HG03060 (cell line): ENCODE measurements at regions not wholly inside any gene's neighbourhood (a gene's known extent, or its start where the extent isn't known, plus 50 kb on each side); places are given as distances from the start of the nearest gene placed in this dataset.

ENCODE experiments used
- ATAC-seq: cut with Tn5 transposase; IDR thresholded peaks from one replicate; pipeline ENCODE4 v1.9.1; 2021; ENCODE audit warnings: low read depth, moderate number of reproducible peaks; ENCODE audit not compliant: unreplicated experiment

DNA sequence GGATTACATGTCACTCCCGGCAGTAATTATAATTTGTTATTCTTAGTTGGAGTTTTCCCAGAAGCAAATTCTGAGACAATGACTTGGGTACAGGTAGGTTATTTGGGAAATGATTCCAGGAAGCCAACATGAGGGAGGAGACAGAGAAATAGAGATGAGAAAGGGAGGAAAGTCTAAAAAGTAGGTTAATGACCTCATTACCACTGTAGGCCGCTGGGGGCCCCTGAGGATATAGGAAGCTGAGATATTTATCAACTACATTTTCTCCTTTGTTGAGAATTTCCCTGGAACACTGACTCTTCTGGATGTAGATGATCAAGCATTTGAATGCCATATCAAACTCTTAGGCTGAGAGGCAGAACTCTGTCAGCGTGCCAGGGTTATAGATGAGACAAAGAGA is 284.3 kb downstream of the ICOS start:
- no peak for ATAC-seq

- no peak for ATAC-seq
Measured at GRCh38 chr2:204223046-204223445, 286.5 kb downstream of the ICOS start.

GRCh38 chr2:204223544-204223943 is 287.0 kb downstream of the ICOS start:
- no peak for ATAC-seq

DNA sequence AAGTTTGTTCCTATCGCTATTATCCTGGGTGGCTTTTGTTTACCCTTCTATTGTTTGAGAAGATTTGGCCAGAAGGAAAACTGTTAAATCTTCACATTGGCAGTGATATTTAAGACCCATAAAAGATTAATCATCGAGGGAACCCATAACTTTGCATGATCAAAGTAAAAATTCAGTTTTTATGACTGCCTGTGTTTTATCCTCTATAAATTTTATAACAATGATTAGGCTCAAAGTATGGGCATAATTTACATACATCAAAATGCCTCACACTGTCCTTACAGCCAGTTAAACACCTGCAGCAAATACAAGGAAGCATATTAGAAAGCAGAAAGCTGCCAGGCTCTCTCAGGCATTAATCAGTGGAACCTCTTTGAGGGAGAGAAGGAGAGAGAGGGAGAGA is 289.1 kb downstream of the ICOS start:
- ATAC-seq: no peak

GRCh38 chr2:204226305-204226880 is 289.8 kb downstream of the ICOS start:
- no peak for ATAC-seq

DNA sequence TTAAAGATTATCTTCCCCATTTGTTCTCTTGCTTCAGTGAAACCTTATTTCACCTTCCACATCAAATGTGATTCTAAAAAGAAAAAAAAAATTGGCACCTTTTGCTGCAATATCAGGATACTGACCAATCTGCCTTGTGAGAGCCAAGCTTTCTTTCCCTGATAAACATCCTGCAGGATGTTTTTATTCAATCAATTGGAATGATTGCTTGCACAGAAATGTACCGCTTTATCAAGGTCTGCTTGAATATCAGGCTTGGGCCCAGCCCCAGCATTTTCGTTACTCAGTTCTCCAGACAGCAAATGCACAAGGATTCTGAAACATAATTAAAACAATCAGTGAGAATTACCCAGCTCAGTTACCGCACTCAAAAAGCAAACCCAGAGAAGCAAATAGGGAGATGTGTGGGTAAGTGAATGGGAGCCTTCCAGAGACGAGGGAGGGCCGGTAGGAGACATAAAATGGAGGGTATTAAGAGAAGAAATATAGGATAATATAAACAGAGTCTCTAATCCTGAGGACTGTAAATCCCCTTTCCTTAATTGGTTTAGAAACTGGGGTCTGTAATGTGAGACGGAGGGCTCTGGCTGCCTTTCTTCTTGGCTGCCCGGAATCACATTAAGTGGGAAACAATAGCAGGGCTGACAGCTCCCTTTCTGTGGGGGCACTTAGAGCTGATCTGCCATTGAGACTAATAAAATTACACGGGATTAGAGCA is 291.8 kb downstream of the ICOS start:
- ATAC-seq: no peak

- ATAC-seq: no peak
Measured at GRCh38 chr2:204234248-204234647, 297.7 kb downstream of the ICOS start.

DNA sequence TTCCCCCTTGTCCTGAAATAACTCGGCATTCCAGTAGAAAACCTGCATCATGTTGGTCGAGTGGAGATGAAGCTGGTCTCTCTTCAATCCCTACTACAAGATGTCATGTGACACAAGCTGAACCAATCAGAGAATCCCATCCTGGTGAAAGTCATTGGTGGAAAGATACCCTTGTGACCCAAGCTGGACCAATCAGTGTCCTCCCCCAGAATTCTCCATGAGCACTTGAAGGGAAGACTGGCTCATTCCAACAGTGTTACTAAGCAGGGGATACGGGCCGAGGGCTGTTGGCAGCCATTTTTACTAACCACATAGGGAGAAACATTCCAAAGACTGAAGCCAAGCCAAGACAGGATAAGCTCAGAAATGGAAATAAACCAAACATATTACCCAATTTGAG is 298.3 kb downstream of the ICOS start:
- ATAC-seq: no peak

DNA sequence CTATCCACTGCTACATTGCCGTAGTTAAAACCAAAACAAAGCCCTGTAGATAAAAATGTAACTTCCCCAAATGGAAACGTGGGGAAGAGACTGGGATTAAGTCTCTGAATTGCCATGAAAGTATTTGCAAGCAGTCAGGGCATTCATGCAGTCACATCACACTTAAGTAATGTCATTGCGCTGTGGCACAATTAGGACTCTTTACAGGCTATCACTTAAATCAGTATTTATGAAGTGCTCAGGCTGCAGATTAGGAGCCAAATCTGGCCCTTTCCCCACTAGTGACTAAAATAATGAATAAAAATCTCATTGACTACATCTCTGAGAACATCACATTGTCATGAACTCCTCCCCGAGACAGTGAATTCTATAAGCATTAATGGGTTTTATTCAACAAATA is 300.9 kb downstream of the ICOS start:
- no peak for ATAC-seq

DNA sequence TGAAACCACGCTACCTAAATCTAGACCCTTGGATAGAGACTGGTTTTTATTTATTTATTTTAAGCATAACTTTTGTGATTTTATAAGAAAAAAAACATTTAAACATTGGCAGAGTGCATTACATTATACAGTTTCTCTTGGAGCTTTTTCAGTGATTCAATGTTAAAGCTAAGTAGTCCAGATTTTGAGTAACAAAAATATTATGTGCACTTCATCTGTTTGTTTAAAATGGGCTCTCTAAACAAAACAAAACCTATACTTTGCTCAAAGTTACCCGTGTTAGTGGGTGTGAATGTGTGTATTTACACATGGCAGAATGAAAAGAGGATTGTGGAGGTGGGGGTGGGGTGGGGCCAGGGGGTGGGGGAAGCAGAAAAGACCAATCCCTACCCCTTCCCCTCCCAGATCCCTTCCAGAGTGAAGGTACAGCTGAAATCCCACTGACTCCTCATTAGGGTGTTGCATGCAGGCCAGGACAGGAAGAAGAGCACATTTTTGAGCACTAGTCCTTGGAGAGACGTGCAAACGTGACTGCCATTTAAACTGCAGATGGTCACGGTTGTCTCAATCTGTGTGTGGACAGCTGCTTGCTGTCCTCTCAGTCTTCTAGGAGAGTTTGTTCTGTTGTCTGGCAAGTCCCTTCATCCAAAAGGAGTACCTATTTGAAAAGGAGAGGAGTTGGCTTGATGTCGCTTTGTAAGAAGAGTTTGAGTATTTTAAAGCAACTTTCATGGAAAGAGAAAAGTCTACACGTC is 303.0 kb downstream of the ICOS start:
- no peak for ATAC-seq

DNA sequence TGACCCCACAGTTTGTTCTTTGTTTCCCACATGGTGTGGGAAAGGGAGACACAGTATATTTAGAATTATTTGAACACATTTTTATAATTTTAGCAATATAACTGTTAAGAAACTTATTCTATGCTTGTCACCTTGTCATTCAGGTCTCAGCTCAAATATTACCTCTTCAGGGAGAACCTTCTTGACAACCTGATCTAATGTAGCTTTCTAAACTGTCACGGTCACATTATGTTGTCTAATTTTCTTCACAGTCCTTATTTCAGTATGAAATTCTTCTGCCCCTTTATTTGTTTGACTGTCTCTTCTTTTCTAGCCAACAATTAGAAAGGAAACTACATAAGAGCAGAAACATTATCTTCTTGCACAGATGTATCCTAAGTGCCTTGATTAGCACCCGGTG is 304.3 kb upstream of the PARD3B start:
- no peak for ATAC-seq

GRCh38 chr2:204249437-204249836 is 295.8 kb upstream of the PARD3B start:
- no peak for ATAC-seq

DNA sequence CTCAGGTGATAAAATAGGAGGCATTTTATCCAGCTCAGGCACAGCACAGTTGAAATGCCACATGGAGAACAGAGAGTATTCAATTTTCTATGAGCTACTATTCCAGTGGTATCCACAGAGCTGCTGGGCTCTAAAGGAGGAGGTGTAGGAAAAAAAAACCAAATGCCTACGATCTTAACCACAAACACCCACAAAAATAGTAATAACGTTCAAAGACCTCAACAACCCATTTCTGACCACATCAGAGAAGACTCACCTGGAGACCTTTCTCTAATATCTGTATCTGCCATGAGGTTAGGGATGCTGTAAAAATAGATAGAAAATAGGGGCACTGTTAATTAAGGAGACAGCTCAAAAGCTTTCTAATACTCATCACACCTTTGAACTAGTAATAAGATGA is 294.6 kb upstream of the PARD3B start:
- ATAC-seq: no peak

DNA sequence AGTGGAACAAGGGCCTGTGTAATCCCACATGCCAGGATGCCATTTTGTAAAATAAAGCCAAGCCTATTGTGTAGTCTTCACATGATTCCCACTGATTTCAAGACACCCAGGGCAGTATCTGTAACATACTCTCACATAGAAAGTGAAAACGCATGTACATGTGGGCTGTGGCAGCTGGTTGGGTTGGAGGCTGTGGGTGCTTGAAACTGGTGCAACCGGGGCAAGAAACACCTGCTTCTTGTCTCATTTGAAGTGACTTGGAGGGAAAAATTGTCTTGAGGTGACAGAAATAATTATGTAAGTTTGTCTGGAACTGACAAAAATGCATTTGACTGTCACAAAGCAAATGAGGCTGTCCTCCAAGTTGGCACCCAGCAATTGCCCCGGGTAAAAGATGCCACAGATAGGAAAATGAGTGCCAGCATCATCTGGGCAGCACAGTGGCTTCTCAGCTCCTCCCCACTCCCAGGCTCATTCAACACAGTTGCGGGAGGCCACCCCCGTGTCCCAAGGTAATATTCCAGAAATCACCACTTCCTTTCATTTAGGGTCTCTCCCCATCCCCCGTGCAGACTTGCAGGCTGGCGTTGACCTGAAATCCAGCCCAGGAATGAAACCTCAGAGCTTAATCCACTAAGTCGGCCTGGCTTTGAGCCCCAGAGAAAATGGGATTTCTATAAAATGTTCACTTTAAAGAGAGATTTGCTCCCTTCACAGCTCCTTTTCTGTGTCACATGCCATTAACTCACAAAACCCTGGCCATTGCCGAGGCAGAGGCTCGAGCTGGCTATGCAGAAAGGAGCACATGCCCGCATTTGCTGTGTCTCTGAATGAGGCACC is 293.9 kb upstream of the PARD3B start:
- no peak for ATAC-seq

DNA sequence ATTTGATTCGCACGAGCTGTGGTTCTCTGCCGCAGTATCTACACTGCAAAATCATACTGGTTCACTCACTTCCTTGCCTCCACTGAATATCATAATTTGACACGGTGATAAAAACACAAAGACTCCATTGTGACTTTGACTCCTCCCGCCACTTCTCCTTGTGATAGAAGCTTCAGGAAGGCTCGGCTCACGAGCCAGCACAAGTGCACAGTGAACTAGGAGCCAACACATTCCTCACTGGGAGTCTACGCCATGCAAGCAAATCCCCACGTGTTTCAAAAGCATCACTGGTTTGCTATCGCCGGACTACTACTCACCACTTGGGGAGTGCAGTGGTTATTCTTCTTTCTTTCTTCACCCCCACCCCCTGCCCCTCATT is 293.3 kb upstream of the PARD3B start:
- no peak for ATAC-seq

- ATAC-seq: no peak
Measured at GRCh38 chr2:204255071-204255470, 290.2 kb upstream of the PARD3B start.

GRCh38 chr2:204255526-204255925 is 289.7 kb upstream of the PARD3B start:
- ATAC-seq: no peak

GRCh38 chr2:204257781-204258180 is 287.5 kb upstream of the PARD3B start:
- no peak for ATAC-seq

DNA sequence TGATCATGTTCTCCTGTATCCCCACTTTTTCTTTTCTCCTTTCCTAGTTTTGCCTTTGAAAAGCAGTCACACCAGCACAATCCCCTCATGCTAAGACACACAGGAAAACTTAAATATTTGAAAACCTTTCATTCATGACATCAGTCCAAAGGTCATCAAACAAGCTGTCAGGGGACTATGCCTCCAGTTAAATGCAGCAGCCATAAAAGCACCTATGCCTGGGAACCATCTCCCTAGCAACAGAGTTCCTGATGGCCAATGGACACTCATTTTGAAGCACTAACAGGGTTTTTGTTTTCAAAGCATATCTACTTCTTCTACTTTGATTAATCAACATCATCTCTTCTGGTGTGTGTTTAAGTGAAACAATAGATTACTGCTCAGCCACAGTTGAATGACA is 286.4 kb upstream of the PARD3B start:
- ATAC-seq: no peak

DNA sequence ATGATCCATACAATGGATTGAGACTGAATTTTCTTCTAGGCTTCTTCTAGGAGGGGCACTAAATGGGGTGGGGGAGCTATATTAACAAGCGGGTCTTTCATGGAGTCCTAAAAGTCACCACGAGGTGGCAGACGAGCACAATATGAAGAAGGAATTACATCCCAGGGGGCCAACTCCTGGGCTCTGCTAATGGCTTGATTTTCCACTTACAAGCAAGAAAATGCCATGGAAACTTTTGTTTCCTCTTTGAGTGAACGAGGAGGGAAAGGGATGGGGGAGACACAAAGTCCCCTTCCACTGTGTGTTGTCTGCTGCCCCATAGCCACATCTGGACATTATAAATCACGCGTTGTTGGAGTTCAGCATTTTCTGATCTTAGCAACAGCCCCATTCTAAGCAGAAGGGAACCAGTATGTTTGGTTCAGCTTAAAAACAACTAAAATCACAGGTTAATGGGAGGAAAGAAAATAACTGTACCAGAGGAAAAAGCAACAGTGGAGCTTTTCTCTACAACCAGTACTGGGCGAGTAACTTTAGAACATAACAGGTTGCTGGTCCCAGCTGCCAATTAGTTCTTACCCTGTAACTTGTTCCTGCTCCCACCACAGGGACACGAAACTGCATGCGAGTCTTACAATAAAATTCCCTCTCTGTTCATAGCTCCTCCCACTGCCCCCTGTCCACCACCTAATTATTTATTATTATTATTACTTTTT is 285.0 kb upstream of the PARD3B start:
- ATAC-seq: no peak
